GM18499 (cell line): ENCODE measurements at regions not wholly inside any gene's neighbourhood (a gene's known extent, or its start where the extent isn't known, plus 50 kb on each side); places are given as distances from the start of the nearest gene placed in this dataset.
"Not testable (repeated sequence)": the region's sequence is repeated elsewhere in the genome, so short reads cannot be mapped to it uniquely, and the experiment has no call there.

Experiments used
- ATAC-seq: cut with Tn5 transposase; IDR thresholded peaks from one replicate; pipeline ENCODE4 v1.9.1; 2021; ENCODE audit warnings: moderate number of reproducible peaks; ENCODE audit not compliant: insufficient read depth, unreplicated experiment

DNA sequence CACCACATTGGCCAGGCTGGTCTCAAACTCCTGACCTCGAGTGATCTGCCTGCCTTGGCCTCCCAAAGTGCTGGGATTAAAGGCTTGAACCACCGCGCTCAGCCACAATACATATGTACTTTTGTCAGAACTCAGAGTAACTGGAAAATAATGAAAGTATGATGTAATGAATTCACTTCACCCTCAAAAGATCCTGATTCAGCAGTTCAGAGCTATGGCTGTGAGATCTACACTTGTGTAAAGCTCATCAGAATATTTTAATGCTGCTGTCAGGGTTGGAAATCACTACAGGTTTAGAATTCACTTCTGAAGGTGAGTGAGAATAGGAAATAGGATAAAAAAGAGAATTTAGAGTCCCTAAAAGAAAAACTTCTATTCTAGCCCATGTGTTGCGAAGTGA is 464.5 kb upstream of the NRSN1 start:
- ATAC-seq = no peak

DNA sequence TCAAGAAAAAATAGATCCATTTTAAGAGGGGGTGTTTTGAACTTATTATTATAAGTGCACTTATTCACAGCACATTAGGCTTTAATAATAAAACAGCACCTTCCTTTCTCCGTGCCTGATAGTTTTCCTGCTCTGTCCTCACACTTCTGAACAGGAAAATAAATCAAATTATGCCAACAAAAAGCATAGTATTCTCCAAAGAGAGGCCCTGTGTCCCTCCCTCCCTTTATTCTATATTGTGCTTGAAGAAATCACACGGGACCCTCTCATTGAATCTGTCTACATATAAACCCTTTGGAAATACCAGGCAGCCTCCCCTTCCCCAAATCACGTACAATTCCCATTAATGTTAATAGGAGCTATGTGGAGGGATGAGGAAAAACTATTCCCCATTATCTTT is 462.9 kb upstream of the NRSN1 start:
- no peak for ATAC-seq

DNA sequence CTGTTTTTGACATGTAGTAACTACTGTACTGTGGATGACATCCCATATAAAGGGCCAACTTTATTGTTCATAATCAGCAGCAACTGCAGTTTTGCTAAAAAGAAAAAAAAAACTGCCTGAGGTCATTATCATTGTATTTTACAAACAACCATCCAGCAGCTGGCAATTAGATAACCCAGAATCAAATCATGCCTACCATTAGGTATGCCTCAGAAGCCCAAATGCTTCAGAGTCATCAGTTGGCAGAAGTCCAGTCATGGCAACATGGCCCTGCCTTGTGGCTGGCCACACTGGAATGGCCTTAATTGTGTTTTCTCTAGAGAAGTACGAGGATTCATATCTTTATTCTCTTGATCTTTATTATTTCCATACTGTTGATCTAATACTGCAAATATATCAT is 462.4 kb upstream of the NRSN1 start:
- ATAC-seq = no peak

GRCh38 chr6:23665911-23666310 is 460.1 kb upstream of the NRSN1 start:
- not testable (repeated sequence) for ATAC-seq

DNA sequence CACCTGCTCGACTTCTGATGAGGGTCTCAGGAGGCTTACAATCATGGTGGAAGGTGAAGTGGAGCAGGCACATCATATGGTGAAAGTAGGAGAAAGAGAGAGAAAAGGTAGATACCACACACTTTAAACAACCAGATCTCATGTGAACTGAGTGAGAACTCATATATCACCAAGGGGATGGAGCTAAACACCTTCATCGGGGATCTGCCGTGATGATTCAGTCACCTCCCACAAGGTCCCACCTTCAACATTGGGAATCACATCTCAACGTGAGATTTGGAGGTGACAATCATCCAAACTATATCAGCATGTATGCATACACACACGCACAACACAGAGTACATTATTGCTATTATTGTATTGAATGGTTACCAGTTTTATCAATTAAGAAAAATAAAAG is 453.3 kb upstream of the NRSN1 start:
- ATAC-seq = no peak

DNA sequence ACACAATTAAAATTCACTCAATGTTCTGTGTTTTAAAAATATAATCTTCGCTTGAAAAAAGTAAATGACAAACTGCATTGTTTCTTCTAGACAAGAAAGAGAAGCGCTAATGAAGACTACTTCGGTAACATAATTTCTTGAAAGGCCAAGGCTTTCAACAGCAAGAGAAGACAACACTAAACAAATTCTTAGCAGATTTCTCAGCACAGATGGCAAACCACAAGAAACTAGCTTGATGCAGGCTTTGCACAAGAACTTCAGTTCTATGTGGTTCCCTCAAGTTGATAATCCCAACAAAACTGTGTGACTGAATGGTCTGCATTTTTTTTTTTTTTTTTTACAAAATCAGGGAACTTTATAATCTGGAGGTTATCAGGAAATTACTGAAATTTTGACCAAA is 447.4 kb upstream of the NRSN1 start:
- ATAC-seq = no peak

- no peak for ATAC-seq
Observed at GRCh38 chr6:23681743-23682142, 444.3 kb upstream of the NRSN1 start.

GRCh38 chr6:23688650-23689049 is 437.4 kb upstream of the NRSN1 start:
- no peak for ATAC-seq

GRCh38 chr6:23690453-23691049 is 435.5 kb upstream of the NRSN1 start:
- ATAC-seq = no peak

- ATAC-seq = no peak
Observed at GRCh38 chr6:23692184-23692583, 433.8 kb upstream of the NRSN1 start.

DNA sequence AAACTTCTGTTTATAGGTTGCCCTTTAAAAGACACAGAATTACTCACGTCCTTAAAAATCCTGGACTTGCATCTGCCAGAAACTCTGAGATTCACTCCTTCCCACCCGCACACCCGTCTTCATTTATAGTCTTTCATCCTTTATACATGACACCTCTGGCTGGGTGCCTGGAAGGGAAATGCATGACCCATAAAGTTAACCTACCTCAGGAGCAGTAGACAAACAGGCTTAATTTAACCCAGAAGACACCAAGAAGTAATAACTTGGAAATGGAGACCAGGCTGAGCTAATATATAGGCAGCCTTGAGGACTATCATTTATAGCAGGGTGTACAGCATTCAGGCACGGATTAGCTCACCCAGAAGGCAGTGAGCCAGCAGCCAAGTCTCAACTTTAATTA is 429.0 kb upstream of the NRSN1 start:
- no peak for ATAC-seq

DNA sequence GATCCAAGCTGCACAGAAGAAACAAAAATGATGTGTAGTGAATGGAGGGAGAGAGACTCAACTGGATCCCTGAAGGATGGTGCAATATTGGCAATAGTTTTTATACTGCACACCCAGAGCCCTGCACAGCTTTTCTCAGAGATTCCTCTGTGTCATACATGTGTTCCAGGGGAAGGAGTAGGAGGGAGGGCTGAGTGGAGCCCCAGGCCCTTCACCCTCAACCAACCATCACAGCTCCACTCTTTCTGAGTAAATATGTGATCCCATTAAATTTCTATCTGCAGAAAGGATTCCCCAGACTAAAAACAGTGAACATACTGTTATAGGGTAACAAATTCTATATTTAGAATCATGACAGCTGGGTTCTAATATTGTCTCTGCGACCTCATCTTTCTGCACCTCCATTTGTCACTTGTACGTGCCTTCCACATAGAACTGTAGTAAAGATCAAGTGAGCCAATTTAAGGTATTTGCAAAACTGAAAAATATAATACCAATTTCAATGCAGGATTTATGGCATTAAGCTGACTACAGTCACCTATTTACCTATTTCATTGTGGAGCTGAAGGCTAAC is 421.4 kb upstream of the NRSN1 start:
- no peak for ATAC-seq

- ATAC-seq = no peak
Observed at GRCh38 chr6:23705697-23706096, 420.3 kb upstream of the NRSN1 start.

DNA sequence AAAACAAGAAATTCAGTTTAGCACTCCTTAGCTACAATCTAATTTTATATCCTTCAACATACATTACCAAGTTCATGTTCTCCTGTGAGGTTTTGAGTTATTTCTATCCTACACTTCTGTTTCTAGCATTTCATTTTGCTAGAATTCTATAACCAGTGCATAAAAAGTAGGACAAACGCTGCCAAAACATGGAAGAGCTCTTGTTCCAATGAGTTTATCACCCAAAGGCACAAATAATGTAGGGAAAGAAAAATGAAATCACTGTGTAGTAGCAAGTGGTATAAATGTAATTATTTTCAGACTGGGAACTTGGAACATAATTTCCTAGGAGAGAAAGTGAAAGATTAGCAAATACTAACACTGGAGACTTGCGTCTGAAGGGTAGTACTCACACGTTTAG is 413.3 kb upstream of the NRSN1 start:
- no peak for ATAC-seq

DNA sequence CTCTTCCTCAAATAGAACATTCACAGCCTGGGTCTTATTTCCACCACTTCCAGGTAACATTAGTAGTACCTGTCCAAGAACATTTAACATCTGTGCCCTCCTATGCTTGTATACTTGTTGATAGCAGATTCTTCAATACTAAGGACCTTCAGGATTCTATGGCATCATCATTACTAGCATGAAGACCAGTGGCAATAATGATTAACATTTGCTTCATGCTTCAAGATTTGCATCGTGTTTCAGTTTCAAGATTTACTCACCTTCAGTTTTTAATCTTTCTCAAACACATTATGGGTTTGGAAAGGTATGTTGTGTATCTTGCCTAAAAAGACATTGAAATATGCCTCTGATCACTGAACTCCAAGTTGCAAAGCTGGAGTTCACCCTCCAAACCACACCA is 412.8 kb upstream of the NRSN1 start:
- ATAC-seq = no peak

- ATAC-seq = no peak
Observed at GRCh38 chr6:23728707-23729106, 397.3 kb upstream of the NRSN1 start.

DNA sequence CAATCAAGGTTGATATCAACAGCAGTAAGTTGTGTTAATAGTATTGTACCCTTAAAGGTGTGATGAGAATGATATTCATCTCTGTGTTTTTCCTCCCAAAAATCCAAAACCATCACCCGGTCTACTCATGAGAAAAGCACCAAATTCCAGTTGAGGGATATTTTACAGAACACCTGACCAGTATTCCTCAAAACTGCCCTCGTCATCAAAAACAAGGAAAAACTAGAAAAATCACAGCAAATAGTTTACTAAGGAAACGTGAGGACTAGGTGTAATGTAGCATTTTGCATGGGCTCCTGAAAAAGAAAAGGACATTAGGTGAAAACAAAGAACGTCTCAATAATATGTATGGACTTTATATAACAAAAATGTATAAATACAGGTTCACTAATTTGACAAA is 394.4 kb upstream of the NRSN1 start:
- ATAC-seq = no peak

DNA sequence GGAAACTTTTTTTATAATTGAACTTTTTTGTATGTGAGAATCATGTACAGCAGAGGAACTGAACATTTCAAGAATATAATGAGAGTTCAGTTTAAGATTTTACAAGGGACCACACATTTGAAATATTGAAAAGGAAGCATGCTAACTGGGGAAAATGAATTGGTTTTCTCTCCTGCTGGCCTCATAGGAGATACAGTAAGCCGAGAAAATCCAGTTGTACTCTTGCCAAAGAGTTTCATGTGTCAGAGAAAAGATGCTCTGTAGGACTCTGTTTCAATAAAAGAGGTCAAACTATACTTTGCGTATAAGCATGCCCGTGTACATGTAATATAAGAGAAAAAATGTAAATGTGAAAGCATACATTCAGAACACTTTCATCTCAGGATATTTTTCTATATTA is 393.5 kb upstream of the NRSN1 start:
- no peak for ATAC-seq

DNA sequence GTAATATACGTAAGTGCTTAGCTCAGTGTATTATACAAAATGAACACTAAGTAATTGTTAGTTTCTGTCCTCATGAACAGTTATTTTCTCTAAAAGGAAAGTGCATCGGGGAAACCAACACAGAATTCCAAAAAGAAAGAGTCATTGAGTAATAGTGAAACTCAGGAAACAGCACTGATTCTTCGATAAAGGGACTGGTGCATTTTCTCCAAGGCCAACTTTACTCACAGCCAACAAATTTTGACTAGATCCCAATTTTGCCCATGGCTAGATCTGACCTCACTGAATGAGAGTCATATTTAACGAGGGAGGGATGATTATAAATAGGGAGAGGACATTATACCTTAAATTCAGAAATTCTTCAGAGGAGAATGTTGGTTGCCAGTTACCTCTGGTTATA is 390.9 kb upstream of the NRSN1 start:
- no peak for ATAC-seq

GRCh38 chr6:23736577-23736976 is 389.4 kb upstream of the NRSN1 start:
- no peak for ATAC-seq

GRCh38 chr6:23747239-23747638 is 378.8 kb upstream of the NRSN1 start:
- ATAC-seq = no peak

DNA sequence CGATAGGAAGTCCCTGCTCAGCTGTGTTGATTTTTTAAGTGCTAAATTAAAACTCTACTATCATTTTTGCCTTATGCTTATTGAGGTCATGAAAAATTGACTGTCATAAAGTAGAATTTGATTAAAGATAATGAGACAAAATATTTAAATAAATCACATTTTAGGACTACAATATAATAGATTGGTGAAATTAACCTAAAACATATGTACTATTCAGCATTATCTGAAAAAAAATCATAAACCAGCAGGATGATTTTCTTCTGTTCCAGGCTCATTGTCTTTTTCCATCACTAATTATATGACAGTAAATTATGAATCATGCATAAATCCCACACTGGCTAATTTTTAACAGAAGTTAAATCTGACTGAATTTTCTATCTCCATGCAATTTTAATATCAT is 373.6 kb upstream of the NRSN1 start:
- no peak for ATAC-seq

- ATAC-seq = no peak
Observed at GRCh38 chr6:23754197-23754596, 371.8 kb upstream of the NRSN1 start.
